Mesendoderm (in vitro differentiated cells): ENCODE measurements at regions not wholly inside any gene's neighbourhood (a gene's known extent, or its start where the extent isn't known, plus 50 kb on each side); places are given as distances from the start of the nearest gene placed in this dataset.
"Not testable (repeated sequence)": the region's sequence is repeated elsewhere in the genome, so short reads cannot be mapped to it uniquely, and the experiment has no call there.

Source experiments
- DNase-seq: peaks from one replicate; pipeline ENCODE4 v3.0.0; 2013
- H2AK5ac ChIP-seq: 2 replicates; pipeline ENCODE4 v1.6.1; 2013; ENCODE audit warnings: low read length, inconsistent platforms
- H2BK120ac ChIP-seq: 2 replicates; pipeline ENCODE4 v1.6.1; 2013; ENCODE audit warnings: low read depth, mild to moderate bottlenecking, low read length, moderate library complexity, mixed read lengths
- H2BK15ac ChIP-seq: replicated peaks from 2 replicates; pipeline ENCODE4 v1.6.1; 2013; ENCODE audit warnings: low read depth, mild to moderate bottlenecking, moderate library complexity
- H2BK5ac ChIP-seq: 2 replicates; pipeline ENCODE4 v1.6.1; 2013; ENCODE audit warnings: low read length, inconsistent platforms
- H3K18ac ChIP-seq: 2 replicates; pipeline ENCODE4 v1.6.1; 2013; ENCODE audit warnings: mild to moderate bottlenecking, low read length, mixed read lengths
- H3K23ac ChIP-seq: one replicate; pipeline ENCODE4 v1.6.1; 2013; ENCODE audit warnings: low read length
- H3K27ac ChIP-seq: 2 replicates; pipeline ENCODE4 v1.5.1; 2013; ENCODE audit warnings: low read depth, mild to moderate bottlenecking, inconsistent platforms, low read length, moderate library complexity
- H3K27me3 ChIP-seq: 2 replicates; pipeline ENCODE4 v1.6.1; 2013; ENCODE audit warnings: low read length, control low read depth, mild to moderate bottlenecking, inconsistent platforms; ENCODE audit not compliant: insufficient read depth, poor library complexity
- H3K36me3 ChIP-seq: 2 replicates; pipeline ENCODE4 v1.6.1; 2013; ENCODE audit warnings: low read length, inconsistent platforms; ENCODE audit not compliant: control insufficient read depth, insufficient read depth
- H3K4ac ChIP-seq: one replicate; pipeline ENCODE4 v1.6.1; 2013; ENCODE audit warnings: low read depth, mild to moderate bottlenecking, low read length, moderate library complexity
- H3K4me1 ChIP-seq: 2 replicates; pipeline ENCODE4 v1.6.1; 2013; ENCODE audit warnings: low read depth, low read length, inconsistent platforms; ENCODE audit not compliant: control insufficient read depth
- H3K4me2 ChIP-seq: 2 replicates; pipeline ENCODE4 v1.6.1; 2013; ENCODE audit warnings: low read length
- H3K4me3 ChIP-seq: 2 replicates; pipeline ENCODE4 v1.5.1; 2013; ENCODE audit warnings: mild to moderate bottlenecking, low read length
- H3K56ac ChIP-seq: one replicate; pipeline ENCODE4 v1.6.1; 2013; ENCODE audit warnings: low read length
- H3K79me1 ChIP-seq: 2 replicates; pipeline ENCODE4 v1.6.1; 2013; ENCODE audit warnings: low read length, inconsistent platforms
- H3K79me2 ChIP-seq: 2 replicates; pipeline ENCODE4 v1.6.1; 2013; ENCODE audit warnings: mild to moderate bottlenecking, low read length; ENCODE audit not compliant: control insufficient read depth, insufficient read depth
- H3K9ac ChIP-seq: 2 replicates; pipeline ENCODE4 v1.6.1; 2013; ENCODE audit warnings: low read length, inconsistent platforms
- H4K5ac ChIP-seq: one replicate; pipeline ENCODE4 v1.6.1; 2013; ENCODE audit warnings: low read length
- H4K8ac ChIP-seq: one replicate; pipeline ENCODE4 v1.6.1; 2013; ENCODE audit warnings: low read depth, mild to moderate bottlenecking, control low read depth, low read length, moderate library complexity
- WGBS: extraction: QIAGEN DNeasy Blood & Tissue Kit; methylation state at CpG from one replicate; pipeline ENCODE4 v1.1.7; 2013; ENCODE audit warnings: low lambda C conversion rate, missing lambda C conversion rate; ENCODE audit not compliant: insufficient coverage; ENCODE audit errors: extremely low coverage; 5-methylcytosine and 5-hydroxymethylcytosine counted together

GRCh38 chr6:15111576-15111975 lies 134.3 kb upstream of the JARID2 start:
- not testable (repeated sequence) for H3K79me2 ChIP-seq, H3K9ac ChIP-seq, H3K79me1 ChIP-seq, H3K4me1 ChIP-seq, H2BK5ac ChIP-seq, H3K56ac ChIP-seq, H3K23ac ChIP-seq, H3K36me3 ChIP-seq, H2BK15ac ChIP-seq, H2AK5ac ChIP-seq, H3K27me3 ChIP-seq, DNase-seq, H4K8ac ChIP-seq, H3K18ac ChIP-seq, H3K4me2 ChIP-seq, H2BK120ac ChIP-seq, H4K5ac ChIP-seq, H3K27ac ChIP-seq, H3K4ac ChIP-seq, H3K4me3 ChIP-seq
- no CpG with 5 or more reads among the region's 1 CpG for WGBS

DNA sequence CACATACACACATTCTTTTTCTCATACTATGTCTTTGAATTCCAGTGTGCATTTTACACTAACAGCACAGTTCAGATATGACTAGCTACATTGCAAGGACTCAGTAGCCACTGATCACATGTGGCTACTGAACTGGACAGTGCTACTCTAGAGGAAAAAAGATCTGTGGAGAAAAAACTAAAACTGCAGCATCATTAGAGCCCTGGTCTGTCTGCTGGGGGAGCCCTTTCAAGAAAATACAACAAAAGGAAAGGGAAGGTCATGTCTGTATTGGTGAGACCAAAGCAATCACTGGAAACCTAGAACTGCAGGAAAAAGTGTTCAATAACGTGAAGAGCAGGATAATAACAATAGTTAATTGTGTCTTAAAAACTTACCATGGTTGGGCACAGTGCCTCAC lies 132.3 kb upstream of the JARID2 start:
- H3K18ac ChIP-seq: no peak overlapping the region
- H3K4ac ChIP-seq: no peak overlapping the region
- H2BK5ac ChIP-seq: no peak overlapping the region
- no CpG with 5 or more reads among the region's 1 CpG for WGBS
- no peak overlapping the region for H2BK120ac ChIP-seq
- H3K4me3 ChIP-seq: no peak overlapping the region
- H2AK5ac ChIP-seq: no peak overlapping the region
- no peak overlapping the region for H3K4me2 ChIP-seq
- H3K27ac ChIP-seq: no peak overlapping the region
- no peaks in the 10 kb centered on the region for H3K4me1 ChIP-seq
- DNase-seq: no peak
- no peak overlapping the region for H4K8ac ChIP-seq
- no peak overlapping the region for H3K9ac ChIP-seq
- H3K79me1 ChIP-seq: no peaks in the 10 kb centered on the region
- H4K5ac ChIP-seq: no peak overlapping the region
- no peaks in the 10 kb centered on the region for H3K36me3 ChIP-seq
- H2BK15ac ChIP-seq: no peak overlapping the region
- no peak overlapping the region for H3K56ac ChIP-seq
- no peaks in the 10 kb centered on the region for H3K27me3 ChIP-seq
- H3K23ac ChIP-seq: no peak overlapping the region
- H3K79me2 ChIP-seq: no peaks in the 10 kb centered on the region

DNA sequence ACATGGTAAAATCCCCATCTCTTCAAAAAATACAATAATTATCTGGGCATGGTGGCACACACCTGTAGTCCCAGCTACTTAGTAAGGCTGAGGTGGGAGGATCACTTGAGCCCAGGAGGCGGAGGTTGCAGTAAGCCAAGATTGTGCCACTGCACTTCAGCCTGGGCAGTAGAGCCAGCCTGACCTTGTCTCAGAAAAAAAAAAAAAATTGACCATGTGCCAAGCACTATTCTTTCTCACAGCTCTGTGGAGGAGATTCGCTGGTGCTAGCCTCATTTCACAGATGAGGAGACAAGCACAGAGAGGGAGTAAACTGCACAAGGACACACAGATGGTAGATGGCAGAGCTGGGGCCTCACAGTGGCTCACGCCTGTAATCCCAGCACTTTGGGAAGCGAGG lies 131.8 kb upstream of the JARID2 start:
- no peaks in the 10 kb centered on the region for H3K27me3 ChIP-seq
- H2BK15ac ChIP-seq: no peak overlapping the region
- H3K4me2 ChIP-seq: no peak overlapping the region
- no peaks in the 10 kb centered on the region for H3K79me1 ChIP-seq
- H3K4ac ChIP-seq: no peak overlapping the region
- H3K27ac ChIP-seq: no peak overlapping the region
- H3K4me3 ChIP-seq: no peak overlapping the region
- H4K5ac ChIP-seq: no peak overlapping the region
- no CpG with 5 or more reads among the region's 4 CpGs for WGBS
- H3K18ac ChIP-seq: no peak overlapping the region
- no peak overlapping the region for H4K8ac ChIP-seq
- no peak for DNase-seq
- H3K56ac ChIP-seq: no peak overlapping the region
- H3K9ac ChIP-seq: no peak overlapping the region
- no peak overlapping the region for H2AK5ac ChIP-seq
- no peak overlapping the region for H2BK5ac ChIP-seq
- no peaks in the 10 kb centered on the region for H3K4me1 ChIP-seq
- H3K23ac ChIP-seq: no peak overlapping the region
- no peaks in the 10 kb centered on the region for H3K79me2 ChIP-seq
- H3K36me3 ChIP-seq: no peaks in the 10 kb centered on the region
- H2BK120ac ChIP-seq: no peak overlapping the region

DNA sequence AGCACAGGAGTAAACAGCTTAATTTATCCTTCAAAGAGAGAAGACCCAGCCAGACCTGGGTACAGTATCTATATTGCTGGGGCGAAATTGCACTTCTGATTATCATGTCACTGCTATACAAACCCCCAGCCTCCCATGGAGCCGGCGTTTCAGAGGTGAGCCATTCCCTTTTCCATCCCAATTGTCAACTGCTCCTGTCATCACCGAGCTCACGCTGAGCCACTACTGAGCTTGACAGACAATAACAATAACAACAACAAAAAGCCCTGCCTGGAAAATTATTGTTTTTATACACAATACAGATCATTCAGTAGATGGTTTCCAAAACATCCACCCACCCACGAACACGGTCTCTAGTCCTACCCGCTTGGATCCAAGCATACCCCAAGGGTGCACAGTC lies 129.0 kb upstream of the JARID2 start:
- no peak overlapping the region for H2BK15ac ChIP-seq
- WGBS: no CpG with 5 or more reads among the region's 8 CpGs
- no peaks in the 10 kb centered on the region for H3K36me3 ChIP-seq
- no peak overlapping the region for H4K5ac ChIP-seq
- H3K23ac ChIP-seq: no peak overlapping the region
- H3K27me3 ChIP-seq: no peaks in the 10 kb centered on the region
- H3K4me1 ChIP-seq: no peaks in the 10 kb centered on the region
- H3K79me2 ChIP-seq: no peaks in the 10 kb centered on the region
- H3K79me1 ChIP-seq: no peaks in the 10 kb centered on the region
- H3K18ac ChIP-seq: no peak overlapping the region
- H3K4me3 ChIP-seq: no peak overlapping the region
- no peak for DNase-seq
- no peak overlapping the region for H3K56ac ChIP-seq
- no peak overlapping the region for H3K27ac ChIP-seq
- no peak overlapping the region for H3K4ac ChIP-seq
- no peak overlapping the region for H2AK5ac ChIP-seq
- no peak overlapping the region for H4K8ac ChIP-seq
- H3K4me2 ChIP-seq: no peak overlapping the region
- no peak overlapping the region for H3K9ac ChIP-seq
- no peak overlapping the region for H2BK5ac ChIP-seq
- no peak overlapping the region for H2BK120ac ChIP-seq

- no peak overlapping the region for H3K18ac ChIP-seq
Measured at GRCh38 chr6:15121443-15121842, 124.4 kb upstream of the JARID2 start.

DNA sequence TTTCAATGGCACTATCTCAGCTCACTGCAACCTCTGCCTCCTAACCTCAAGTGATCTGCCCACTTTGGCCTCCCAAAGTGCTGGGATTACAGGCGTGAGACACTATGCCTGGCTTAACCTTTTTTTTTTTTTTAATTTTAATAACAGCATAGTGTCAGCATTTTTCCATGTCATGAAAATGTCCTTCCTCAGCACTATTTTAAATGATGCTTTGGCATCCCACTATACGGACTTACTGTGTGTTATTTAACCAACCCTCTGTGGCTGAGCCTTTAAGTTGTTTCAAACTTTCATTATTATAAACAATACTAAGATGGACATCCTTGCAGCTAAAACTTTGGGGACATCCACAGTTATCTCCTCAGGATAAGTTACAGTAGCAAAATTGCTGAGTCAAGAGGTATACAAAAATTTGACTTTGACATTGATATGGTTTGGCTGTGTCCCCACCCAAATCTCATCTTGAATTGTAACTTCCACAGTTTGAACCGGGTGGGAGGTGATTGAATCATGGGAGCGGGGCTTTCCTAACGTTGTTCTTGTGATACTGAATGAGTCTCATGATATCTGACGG lies 123.8 kb upstream of the JARID2 start:
- no peak overlapping the region for H2BK5ac ChIP-seq
- H3K23ac ChIP-seq: no peak overlapping the region
- H2BK15ac ChIP-seq: no peak overlapping the region
- H3K4me3 ChIP-seq: no peak overlapping the region
- H3K79me2 ChIP-seq: no peaks in the 10 kb centered on the region
- no peak overlapping the region for H3K18ac ChIP-seq
- no peaks in the 10 kb centered on the region for H3K36me3 ChIP-seq
- H3K4me1 ChIP-seq: no peaks in the 10 kb centered on the region
- WGBS: no CpG with 5 or more reads among the region's 6 CpGs
- H2BK120ac ChIP-seq: no peak overlapping the region
- H3K4ac ChIP-seq: no peak overlapping the region
- no peak overlapping the region for H3K56ac ChIP-seq
- H4K5ac ChIP-seq: no peak overlapping the region
- no peak overlapping the region for H3K9ac ChIP-seq
- DNase-seq: no peak
- H3K27ac ChIP-seq: no peak overlapping the region
- no peak overlapping the region for H4K8ac ChIP-seq
- no peak overlapping the region for H3K4me2 ChIP-seq
- no peaks in the 10 kb centered on the region for H3K27me3 ChIP-seq
- H3K79me1 ChIP-seq: no peaks in the 10 kb centered on the region
- H2AK5ac ChIP-seq: no peak overlapping the region

More at GRCh38 chr6:15121443-15121842, 124.4 kb upstream of the JARID2 start:
- Histone ChIP-seq H3K79me2 (no peaks in the 10 kb centered on the region), H3K4me3 (no peak overlapping the region), H4K5ac (no peak overlapping the region), H3K79me1 (no peaks in the 10 kb centered on the region), H3K27me3 (no peaks in the 10 kb centered on the region), H3K9ac (no peak overlapping the region), H3K27ac (no peak overlapping the region), H3K36me3 (no peaks in the 10 kb centered on the region), H4K8ac (no peak overlapping the region), H3K4ac (no peak overlapping the region), H3K56ac (no peak overlapping the region), H3K4me1 (no peaks in the 10 kb centered on the region), H3K23ac (no peak overlapping the region), H3K4me2 (no peak overlapping the region), H2BK15ac (no peak overlapping the region), H2AK5ac (no peak overlapping the region), H2BK120ac (no peak overlapping the region), H2BK5ac (no peak overlapping the region)
- DNase-seq: no peak
- WGBS: no CpG with 5 or more reads among the region's 1 CpG
